ENCODE measurements at regions not wholly inside any gene's neighbourhood (a gene's known extent, or its start where the extent isn't known, plus 50 kb on each side); places are given as distances from the start of the nearest gene placed in this dataset.

GRCh38 chr20:9909167-9909566 lies 70.3 kb upstream of the PAK5 start:
- FAIRE-seq (no peak), DNase-seq (ENCODE audit: insufficient read length, low spot score) (no peak)
- TF ChIP-seq PAX5 (IDR thresholded peaks at IDR 0.05; ENCODE audit: insufficient read depth, low read length, severe bottlenecking) (no peak), POLR2A (IDR thresholded peaks at IDR 0.05; ENCODE audit: low read depth, low read length) (no peak), SPI1 (IDR thresholded peaks at IDR 0.05; ENCODE audit: low read depth, low read length) (no peak), POU2F2 (IDR thresholded peaks at IDR 0.05; ENCODE audit: low read depth, low read length) (no peak)

- FAIRE-seq (no peak), DNase-seq (ENCODE audit: insufficient read length, low spot score) (no peak)
- TF ChIP-seq PAX5 (IDR thresholded peaks at IDR 0.05; ENCODE audit: insufficient read depth, low read length, severe bottlenecking) (no peak), SPI1 (IDR thresholded peaks at IDR 0.05; ENCODE audit: low read depth, low read length) (no peak), POU2F2 (IDR thresholded peaks at IDR 0.05; ENCODE audit: low read depth, low read length) (no peak), POLR2A (IDR thresholded peaks at IDR 0.05; ENCODE audit: low read depth, low read length) (no peak), POLR2AphosphoS5 (IDR thresholded peaks at IDR 0.05; ENCODE audit: low read depth, low read length) (no peak), TAF1 (IDR thresholded peaks at IDR 0.05; ENCODE audit: low read depth, low read length) (no peak)
Observed at GRCh38 chr20:9903048-9903655, 64.3 kb upstream of the PAK5 start.

GRCh38 chr20:9889270-9889981 lies 50.5 kb upstream of the PAK5 start:
- peak; percentile 56 for FAIRE-seq
- no peak for DNase-seq (ENCODE audit: insufficient read length, low spot score)
- TF ChIP-seq POLR2AphosphoS5 (IDR thresholded peaks at IDR 0.05; ENCODE audit: low read depth, low read length) = no peak
- peak; percentile 51; the same call in 1 of the 2 replicates for TF ChIP-seq SPI1 (IDR thresholded peaks at IDR 0.05; ENCODE audit: low read depth, low read length)
- TF ChIP-seq TAF1 (IDR thresholded peaks at IDR 0.05; ENCODE audit: low read depth, low read length) = no peak
